ENCODE measurements at regions not wholly inside any gene's neighbourhood (a gene's known extent, or its start where the extent isn't known, plus 50 kb on each side); places are given as distances from the start of the nearest gene placed in this dataset.

GRCh38 chr9:29799227-29799626, 2225.9 kb upstream of the C9orf72 start:
- no peak for DNase-seq

DNA sequence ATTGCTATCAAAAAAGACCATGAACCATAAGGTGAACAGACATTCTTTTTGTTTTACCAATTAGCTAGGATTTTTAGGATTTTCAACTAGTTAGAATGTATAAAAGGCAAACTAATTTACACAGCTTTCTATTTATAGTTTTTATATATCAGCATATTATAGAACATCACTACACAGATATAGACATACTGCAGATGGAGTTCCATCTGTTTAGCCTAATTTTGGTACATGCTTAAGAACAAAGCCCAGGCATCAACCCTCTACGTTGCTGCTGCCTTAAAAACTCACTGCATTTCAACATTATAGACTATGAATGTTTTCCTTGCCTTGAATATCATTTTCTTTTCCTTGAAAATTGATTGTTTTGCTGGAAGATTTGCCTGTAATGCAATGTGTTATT, 2227.5 kb upstream of the C9orf72 start:
- DNase-seq = no peak

DNA sequence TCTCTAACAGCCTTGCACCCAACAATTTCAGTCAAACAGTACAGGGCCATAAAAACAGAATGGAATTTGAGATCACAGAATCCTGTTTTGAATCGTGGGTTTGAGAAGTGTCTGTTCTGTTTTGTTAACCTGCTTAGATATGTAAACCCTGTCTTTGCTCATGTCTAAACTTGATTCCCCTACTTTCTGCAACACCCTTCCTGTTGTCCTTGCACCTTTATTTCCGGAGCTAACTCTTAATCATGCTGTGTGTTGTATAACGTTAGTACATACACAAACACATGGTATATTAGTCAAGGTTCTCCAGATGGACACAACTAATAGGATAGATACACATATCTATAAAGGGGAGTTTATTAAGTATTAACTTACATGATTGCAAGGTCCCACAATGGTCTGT, 2229.2 kb upstream of the C9orf72 start:
- no peak for DNase-seq

DNA sequence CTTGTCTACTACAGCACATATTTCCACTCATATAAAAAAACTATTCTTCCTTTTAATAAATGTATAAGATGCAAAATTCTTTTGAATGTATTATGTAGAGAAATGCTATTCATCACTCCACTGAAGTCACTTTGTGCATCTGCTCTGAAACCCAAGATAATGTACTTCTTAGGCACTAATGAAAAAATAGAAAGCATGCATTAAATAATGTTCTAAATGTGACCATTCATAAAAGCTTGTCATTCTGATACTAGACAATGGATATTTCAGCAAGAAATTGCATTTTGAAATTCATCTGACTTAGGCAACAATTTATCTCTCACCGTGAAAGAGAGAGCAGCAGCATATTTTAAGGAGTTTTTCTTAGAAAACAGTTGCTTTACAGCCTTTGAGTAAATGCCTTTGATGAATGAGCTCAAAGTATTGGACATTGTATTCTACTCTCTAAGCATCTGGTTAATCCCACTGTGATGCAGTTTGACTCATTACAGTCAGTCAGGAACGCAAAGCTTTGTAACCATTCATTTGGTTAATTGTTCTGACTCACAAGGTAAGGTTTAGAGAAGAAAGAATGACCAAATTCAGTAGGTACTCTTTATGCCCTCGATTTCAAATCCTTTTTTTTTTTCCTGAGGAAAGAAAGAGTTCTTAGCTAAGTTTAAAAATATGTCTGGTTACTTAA, 2233.8 kb upstream of the C9orf72 start:
- no peak for DNase-seq

- DNase-seq = no peak
These were observed 2243.8 kb upstream of the C9orf72 start for GRCh38 chr9:29816954-29817703.

- no peak for DNase-seq
These were observed 2249.2 kb upstream of the C9orf72 start for GRCh38 chr9:29822458-29822857.

GRCh38 chr9:29826421-29826820, 2253.1 kb upstream of the C9orf72 start:
- DNase-seq = no peak

- DNase-seq = peak; percentile 21
These were observed 2257.5 kb upstream of the C9orf72 start for GRCh38 chr9:29830821-29831220.

GRCh38 chr9:29838491-29839020, 2265.3 kb upstream of the C9orf72 start:
- DNase-seq = no peak

GRCh38 chr9:29844251-29844650, 2271.0 kb upstream of the C9orf72 start:
- DNase-seq = no peak

DNA sequence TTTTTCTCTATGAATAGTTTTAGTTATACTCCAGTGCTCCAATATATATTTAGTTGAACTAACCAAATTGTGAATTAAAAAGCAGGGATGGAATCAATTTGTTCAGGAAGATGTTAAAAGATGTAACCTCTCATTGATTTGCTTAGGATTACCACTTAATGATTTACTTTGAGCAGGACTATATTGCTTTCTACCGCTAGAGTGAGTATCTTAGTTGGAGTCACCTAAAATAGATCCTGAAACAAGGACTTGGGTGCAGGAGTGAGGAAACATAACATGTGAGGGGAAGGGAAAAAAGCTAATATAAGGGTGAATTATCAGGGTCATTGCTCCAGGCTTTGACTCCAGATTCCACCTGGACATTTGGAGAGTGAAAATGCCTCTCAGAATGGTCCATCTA, 2277.4 kb upstream of the C9orf72 start:
- no peak for DNase-seq

GRCh38 chr9:29861803-29862202, 2288.5 kb upstream of the C9orf72 start:
- no peak for DNase-seq

DNA sequence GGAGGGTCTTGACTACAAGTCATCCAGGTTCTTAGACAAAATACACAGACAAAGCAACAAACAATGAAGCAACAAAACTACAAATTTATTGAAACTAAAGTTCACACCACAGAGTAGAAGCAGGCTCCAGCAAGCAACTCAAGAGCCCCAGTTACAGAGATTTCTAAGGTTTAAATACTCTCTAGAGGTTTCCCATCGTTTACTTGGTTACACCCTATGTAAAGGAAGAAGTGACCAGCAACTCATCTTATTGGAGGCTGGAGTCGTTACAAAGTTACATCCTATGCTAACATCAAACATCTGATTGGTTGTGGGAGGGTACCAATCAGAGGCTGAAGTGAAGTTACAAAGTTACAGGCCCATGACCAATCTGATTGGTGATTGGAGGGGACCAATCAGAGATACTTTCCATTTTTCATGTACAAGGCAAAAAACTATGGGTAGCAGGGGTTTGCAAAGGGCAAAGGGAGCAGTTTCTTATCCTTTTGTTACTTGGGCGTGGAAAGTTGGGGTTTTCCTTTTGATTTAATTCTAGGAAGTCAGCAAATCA, 2292.6 kb upstream of the C9orf72 start:
- DNase-seq = no peak

- DNase-seq = no peak
These were observed 2293.3 kb upstream of the C9orf72 start for GRCh38 chr9:29866556-29866955.

GRCh38 chr9:29873579-29873978, 2300.3 kb upstream of the C9orf72 start:
- DNase-seq = no peak

- DNase-seq = no peak
These were observed 2302.3 kb upstream of the C9orf72 start for GRCh38 chr9:29875547-29875946.

- no peak for DNase-seq
These were observed 2309.5 kb upstream of the C9orf72 start for GRCh38 chr9:29882767-29883166.

- DNase-seq = no peak
These were observed 2332.8 kb upstream of the C9orf72 start for GRCh38 chr9:29906065-29906464.

DNA sequence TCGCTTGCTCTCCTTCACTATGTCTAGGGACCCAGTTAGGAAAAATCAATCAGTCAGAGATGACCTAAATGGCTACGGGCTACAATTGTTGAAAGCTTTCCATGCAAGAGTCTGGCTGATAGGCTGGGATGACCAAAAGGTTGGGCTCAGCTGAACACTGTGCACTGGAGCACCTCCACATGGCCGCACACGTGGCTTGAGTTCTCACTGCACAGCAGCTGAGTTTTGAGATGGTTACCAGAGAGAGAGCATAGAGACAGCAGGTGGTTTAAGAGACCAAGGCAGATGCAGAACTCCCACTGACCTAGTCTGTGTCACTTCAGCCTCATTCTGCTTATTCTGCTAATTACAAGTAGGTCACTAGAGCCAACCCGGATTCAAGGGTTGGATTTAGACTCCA, 2354.8 kb upstream of the C9orf72 start:
- peak; percentile 5 for DNase-seq

DNA sequence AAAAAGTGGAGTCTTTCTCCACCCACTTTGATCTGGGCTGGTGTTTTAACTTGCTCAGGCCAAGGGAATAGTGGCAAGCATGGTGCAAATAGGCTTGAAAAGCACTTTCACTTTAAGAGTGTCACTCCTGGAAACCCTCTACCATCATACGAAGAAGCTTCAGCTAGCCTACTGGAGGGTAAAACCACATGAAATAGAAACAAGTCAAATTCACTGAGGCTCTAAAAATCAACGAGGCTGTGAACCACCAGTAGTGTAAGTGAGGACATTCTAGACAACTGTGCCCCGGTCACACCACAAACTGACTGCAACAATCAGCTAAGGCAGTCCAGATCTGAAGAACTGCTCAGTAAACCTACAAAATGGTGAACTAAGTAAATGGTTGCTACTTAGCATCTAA, 2366.3 kb upstream of the C9orf72 start:
- DNase-seq = no peak

DNA sequence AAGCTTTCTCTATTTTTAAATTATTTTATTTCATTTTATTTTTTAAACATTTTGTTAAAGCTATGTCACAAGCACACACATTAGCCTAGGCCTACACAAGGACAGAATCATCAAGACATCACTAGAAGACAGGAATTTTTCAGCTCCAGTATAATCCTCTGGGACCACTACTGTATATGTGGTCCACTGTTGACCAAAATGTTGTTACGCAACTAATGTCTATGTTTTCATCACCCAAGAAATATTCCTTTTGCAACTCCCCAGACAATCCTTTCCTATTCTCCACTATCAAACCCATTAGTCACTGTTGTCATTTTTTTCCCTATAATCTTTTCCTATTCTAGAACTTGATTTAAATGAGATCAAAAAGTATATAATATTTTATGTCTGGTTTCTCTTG, 2371.7 kb upstream of the C9orf72 start:
- no peak for DNase-seq

DNA sequence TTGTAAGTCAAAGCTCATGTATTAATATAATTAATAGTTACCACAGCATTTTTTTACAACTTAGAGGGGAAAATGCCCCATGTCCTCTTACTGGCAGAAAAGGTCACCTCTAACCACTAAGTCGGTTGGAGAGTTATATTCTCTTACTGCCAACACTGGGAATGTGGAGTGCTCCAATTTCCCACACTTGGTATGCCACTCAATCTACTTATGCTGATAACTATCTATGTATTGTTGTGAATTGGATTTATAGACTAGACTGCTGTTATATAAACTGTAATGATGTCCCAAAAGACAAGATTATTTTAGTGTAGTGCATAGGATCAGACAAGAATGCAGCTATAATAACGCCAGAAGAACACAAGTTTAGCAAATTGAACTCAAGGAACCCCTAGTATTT, 2385.2 kb upstream of the C9orf72 start:
- no peak for DNase-seq

DNA sequence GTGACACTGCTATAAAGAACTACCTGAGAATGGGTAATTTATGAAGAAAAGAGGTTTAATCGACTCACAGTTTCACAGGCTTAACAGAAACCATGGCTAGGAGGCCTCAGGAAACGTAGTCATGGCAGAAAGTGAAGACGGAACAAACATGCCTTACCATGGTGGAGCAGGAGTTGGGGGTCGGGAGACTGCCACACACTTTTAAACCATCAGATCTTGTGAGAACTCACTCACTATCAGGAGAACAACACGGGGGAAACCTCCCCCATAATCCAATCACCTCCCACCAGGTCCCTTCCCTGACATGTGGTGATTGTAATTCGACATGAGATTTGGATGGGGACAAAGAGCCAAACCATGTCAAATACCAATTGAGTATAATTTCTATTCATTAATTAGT, 2392.6 kb upstream of the C9orf72 start:
- DNase-seq = no peak

DNA sequence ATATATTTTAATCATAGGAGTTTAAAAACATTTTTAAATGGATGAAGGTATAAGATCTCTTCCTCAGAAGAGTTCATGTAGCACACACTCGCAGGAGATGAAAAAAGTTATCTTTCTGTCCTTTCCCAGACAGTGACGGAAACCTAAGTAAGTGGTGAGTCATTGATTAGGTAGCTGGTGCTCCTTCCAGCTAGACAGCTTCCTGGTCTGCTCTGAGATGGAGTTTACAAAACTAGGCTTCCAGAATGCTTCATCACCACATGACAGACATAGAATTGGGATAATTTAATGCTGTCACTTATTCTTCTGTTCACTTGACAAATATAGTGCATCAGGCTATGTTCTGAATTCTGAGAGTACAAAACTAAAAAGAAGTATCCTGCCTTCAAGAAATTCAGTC, 2393.0 kb upstream of the C9orf72 start:
- DNase-seq = no peak

Measured in retina (tissue), 1 donor.